ENCODE measurements at regions not wholly inside any gene's neighbourhood (a gene's known extent, or its start where the extent isn't known, plus 50 kb on each side); places are given as distances from the start of the nearest gene placed in this dataset.

- TF ChIP-seq CTCF (IDR thresholded peaks at IDR 0.05; ENCODE audit: poor library complexity, severe bottlenecking): no peak
- TF ChIP-seq SMC3 (conservative IDR thresholded peaks at IDR 0.05; ENCODE audit: poor library complexity): no peak
Measured at GRCh38 chr5:162410365-162410764, 342.8 kb downstream of the GABRG2 start.

Data from neural cell (in vitro differentiated cells).